Activated CD8-positive, alpha-beta T cell treated with anti-CD3 and anti-CD28 coated beads, Interleukin-2, amount 10 ng/mL, durations not matched to agents 7 days and 5 days (primary cell): ENCODE measurements at regions not wholly inside any gene's neighbourhood (a gene's known extent, or its start where the extent isn't known, plus 50 kb on each side); places are given as distances from the start of the nearest gene placed in this dataset.

Experiments
- ATAC-seq: fragments of 150-1000 bp; cut with Tn5 transposase; one replicate; pipeline ENCODE4 v1.10.0; 2021; ENCODE audit warnings: moderate library complexity
- CTCF ChIA-PET: fragments of 350-600 bp; sonication (Branson Sonifier 250); formaldehyde crosslinking; loops from one replicate; lab custom pipeline; 2021; ENCODE audit warnings: antibody characterized with exemption; lab: Charles Lee
- POLR2A ChIA-PET: fragments of 350-600 bp; sonication (Branson Sonifier 250); formaldehyde crosslinking; loops from one replicate; lab custom pipeline; 2021; ENCODE audit warnings: antibody characterized with exemption; lab: Charles Lee
- DNase-seq: peaks from one replicate; pipeline ENCODE4 v3.0.0-alpha.2; 2020
- H3K27ac Mint-ChIP-seq: one replicate; pipeline ENCODE4 v1.8.0; 2021; ENCODE audit warnings: mild to moderate bottlenecking, mixed read lengths
- H3K27me3 Mint-ChIP-seq: one replicate; pipeline ENCODE4 v1.8.0; 2021; ENCODE audit warnings: low read depth, mixed read lengths
- H3K36me3 Mint-ChIP-seq: one replicate; pipeline ENCODE4 v1.8.0; 2021; ENCODE audit warnings: low read depth, mixed read lengths
- H3K4me1 Mint-ChIP-seq: one replicate; pipeline ENCODE4 v1.8.0; 2021; ENCODE audit warnings: low read depth, mixed read lengths
- H3K4me3 Mint-ChIP-seq: one replicate; pipeline ENCODE4 v1.8.0; 2021; ENCODE audit warnings: mild to moderate bottlenecking, mixed read lengths
- H3K9me3 Mint-ChIP-seq: one replicate; pipeline ENCODE4 v1.8.0; 2022; ENCODE audit warnings: mixed read lengths; ENCODE audit not compliant: insufficient read depth

DNA sequence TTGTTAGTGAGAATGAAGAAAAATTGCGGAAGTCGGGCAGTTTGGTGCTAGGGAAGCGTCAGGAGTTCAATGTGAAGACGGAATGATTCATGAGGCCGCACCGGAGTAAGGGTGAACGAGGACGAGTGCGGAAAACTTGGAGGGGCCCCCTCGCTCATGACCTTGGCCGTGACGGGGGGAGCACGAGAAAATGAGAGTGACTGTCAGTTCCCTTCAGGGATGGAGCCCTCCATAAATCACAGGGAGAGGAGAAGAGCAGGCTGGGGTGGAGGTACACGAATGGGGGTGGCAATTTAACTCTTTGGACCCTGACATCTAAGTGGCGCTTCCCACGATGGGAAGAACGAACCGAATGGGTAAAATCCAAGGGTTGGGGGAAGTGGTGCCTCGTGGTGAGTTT lies 486.4 kb downstream of the TSHZ3 start:
- Mint-ChIP-seq H3K36me3 (no peaks in the 10 kb centered on the region), H3K4me3 (no peak overlapping the region), H3K27ac (no peak overlapping the region), H3K9me3 (no peaks in the 10 kb centered on the region), H3K27me3 (no peaks in the 10 kb centered on the region), H3K4me1 (no peaks in the 10 kb centered on the region)
- DNase-seq (no peak), ATAC-seq (no peak)
- ChIA-PET POLR2A (no interaction called here), CTCF (no interaction called here)

DNA sequence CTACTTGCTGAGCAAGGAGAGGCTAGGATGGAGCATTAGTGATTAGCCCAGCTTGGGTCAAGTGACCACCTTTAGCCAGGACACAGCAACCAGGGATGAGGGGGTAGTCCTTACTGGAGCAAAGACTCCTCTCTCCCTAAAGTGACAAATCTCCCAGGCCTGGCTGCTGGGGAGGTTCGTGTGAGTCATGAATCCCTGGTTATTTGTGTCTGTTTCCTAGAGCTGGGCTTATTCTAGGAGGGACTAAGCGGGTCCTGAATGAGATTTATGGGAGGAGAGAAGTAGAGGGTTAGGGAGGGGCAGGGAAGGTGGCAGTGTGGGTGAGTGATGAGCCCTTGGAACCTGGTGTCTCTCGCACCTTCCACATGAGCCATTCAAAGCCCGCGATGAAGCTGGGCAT lies 487.3 kb downstream of the TSHZ3 start:
- ATAC-seq: no peak
- POLR2A ChIA-PET: no interaction called here
- CTCF ChIA-PET: no interaction called here
- Mint-ChIP-seq H3K36me3 (no peaks in the 10 kb centered on the region), H3K4me3 (no peak overlapping the region), H3K27me3 (no peaks in the 10 kb centered on the region), H3K27ac (no peak overlapping the region), H3K4me1 (no peaks in the 10 kb centered on the region), H3K9me3 (no peaks in the 10 kb centered on the region)
- no peak for DNase-seq

DNA sequence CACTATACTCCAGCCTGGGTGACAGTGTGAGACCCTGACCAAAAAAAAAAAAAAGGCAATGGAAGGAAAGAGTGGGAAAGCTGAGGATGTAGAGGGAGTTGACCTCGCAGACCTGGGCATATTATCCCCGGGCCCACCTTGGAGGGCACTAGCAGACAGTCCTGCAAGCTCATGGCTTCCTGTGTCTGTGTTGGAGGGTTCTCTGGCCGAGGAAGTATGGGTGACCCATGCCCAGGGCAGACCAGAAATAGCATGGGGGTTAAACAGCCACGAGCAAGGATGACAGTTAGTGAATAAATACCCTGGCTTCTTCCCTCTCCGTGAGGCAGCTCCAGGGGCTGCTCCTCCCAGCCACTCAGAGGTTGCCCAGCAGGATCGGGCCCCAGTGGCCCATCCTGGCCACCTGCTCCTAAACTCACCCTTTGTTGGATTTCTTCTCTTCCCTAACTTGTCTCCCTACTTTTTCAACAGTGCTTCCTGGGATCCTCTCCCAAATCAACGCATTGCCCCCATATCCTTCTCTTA lies 485.8 kb downstream of the ZNF536 start:
- ATAC-seq: no peak
- POLR2A ChIA-PET: no interaction called here
- no peaks in the 10 kb centered on the region for H3K27me3 Mint-ChIP-seq
- no peak overlapping the region for H3K4me3 Mint-ChIP-seq
- H3K36me3 Mint-ChIP-seq: no peaks in the 10 kb centered on the region
- H3K27ac Mint-ChIP-seq: no peak overlapping the region
- H3K4me1 Mint-ChIP-seq: no peaks in the 10 kb centered on the region
- DNase-seq: no peak
- CTCF ChIA-PET: no interaction called here
- H3K9me3 Mint-ChIP-seq: no peaks in the 10 kb centered on the region

DNA sequence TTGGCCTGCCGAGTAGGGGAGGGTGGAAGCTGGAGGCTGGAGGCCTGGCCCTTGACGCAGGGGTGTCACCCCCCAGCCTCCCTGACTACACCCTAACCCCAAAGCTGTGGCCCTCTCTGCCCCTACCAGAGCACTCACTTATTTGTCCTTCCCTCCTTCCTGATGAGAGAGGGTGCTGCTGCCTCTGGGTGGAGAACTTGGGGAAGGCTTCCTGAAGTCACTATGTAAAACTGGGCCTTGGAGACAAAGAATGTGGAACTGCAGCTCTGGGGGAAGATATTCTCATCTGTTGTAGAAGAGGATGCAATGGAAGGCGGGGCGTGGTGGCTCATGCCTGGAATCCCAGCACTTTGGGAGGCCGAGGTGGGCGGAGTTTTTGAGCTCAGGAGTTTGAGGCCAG lies 485.2 kb downstream of the ZNF536 start:
- no peak for ATAC-seq
- Mint-ChIP-seq H3K4me1 (no peaks in the 10 kb centered on the region), H3K27ac (no peak overlapping the region), H3K4me3 (no peak overlapping the region), H3K9me3 (no peaks in the 10 kb centered on the region), H3K27me3 (no peaks in the 10 kb centered on the region), H3K36me3 (no peaks in the 10 kb centered on the region)
- no peak for DNase-seq
- CTCF ChIA-PET: no interaction called here
- POLR2A ChIA-PET: no interaction called here

DNA sequence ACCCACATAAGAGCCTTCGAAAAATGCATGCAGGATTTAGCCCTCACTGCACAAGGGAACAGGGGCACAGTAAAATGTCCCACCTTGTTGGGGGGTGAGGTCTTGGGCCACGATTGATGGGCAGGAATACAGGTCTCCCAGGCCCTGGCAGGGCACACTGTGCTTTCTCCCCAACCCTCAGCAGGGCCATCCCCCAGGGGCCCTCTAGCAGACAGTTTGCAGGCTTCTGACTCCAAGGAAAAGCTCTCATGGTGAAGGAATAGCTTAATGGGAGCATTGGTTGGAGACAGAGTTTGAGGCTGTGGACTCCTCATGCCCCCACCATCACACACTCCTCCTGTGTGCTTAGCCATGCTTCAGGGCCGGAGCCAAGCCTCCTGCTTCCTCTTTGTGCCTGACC lies 484.6 kb downstream of the ZNF536 start:
- Mint-ChIP-seq H3K36me3 (no peaks in the 10 kb centered on the region), H3K4me3 (no peak overlapping the region), H3K27ac (no peak overlapping the region), H3K9me3 (no peaks in the 10 kb centered on the region), H3K27me3 (no peaks in the 10 kb centered on the region), H3K4me1 (no peaks in the 10 kb centered on the region)
- CTCF ChIA-PET: no interaction called here
- POLR2A ChIA-PET: no interaction called here
- DNase-seq: no peak
- ATAC-seq: no peak

DNA sequence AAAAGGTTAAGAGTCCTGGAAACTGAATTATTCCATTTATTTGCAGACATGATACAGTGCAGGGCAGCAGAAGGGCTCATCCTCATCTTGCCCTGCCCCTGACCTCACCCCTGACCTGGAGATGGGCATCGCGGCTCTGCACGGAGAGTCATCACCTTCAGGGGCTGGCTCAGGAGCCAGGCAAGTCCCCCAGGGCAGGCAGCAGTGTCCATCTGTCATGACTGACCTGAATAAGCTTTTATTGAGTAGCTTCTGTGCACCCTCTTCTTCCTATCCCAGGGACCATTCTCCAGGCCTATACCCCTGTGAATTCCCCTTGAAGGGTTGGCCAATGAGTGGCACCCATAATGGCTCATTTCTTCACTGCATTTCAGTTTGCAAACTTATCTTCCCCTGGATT lies 484.2 kb downstream of the ZNF536 start:
- Mint-ChIP-seq H3K27ac (no peak overlapping the region), H3K9me3 (no peaks in the 10 kb centered on the region), H3K36me3 (no peaks in the 10 kb centered on the region), H3K4me3 (no peak overlapping the region), H3K4me1 (no peaks in the 10 kb centered on the region), H3K27me3 (no peaks in the 10 kb centered on the region)
- POLR2A ChIA-PET: no interaction called here
- no peak for ATAC-seq
- CTCF ChIA-PET: no interaction called here
- no peak for DNase-seq

DNA sequence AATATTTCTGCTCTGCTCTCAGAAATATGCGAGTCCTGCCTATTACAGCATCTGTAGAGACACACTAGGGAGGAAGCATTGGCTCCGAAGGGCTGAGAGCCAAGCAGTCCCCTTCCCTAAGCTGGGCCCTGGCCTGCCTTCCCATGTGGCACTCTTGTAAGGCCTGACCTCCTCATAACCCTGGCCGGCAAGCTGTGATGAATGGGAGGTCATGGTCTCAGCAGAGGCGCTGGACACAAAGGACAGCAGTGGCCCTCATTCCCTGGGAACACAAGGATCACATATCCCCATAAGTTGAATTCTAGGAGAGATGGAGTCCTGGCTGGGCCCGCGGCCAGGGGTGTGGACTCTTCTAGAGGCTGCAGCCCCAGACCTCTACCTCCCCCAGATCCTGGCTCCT lies 483.3 kb downstream of the ZNF536 start:
- ChIA-PET CTCF (no interaction called here), POLR2A (no interaction called here)
- ATAC-seq (no peak), DNase-seq (no peak)
- Mint-ChIP-seq H3K27ac (no peak overlapping the region), H3K27me3 (no peaks in the 10 kb centered on the region), H3K4me1 (no peaks in the 10 kb centered on the region), H3K36me3 (no peaks in the 10 kb centered on the region), H3K4me3 (no peak overlapping the region), H3K9me3 (no peaks in the 10 kb centered on the region)

DNA sequence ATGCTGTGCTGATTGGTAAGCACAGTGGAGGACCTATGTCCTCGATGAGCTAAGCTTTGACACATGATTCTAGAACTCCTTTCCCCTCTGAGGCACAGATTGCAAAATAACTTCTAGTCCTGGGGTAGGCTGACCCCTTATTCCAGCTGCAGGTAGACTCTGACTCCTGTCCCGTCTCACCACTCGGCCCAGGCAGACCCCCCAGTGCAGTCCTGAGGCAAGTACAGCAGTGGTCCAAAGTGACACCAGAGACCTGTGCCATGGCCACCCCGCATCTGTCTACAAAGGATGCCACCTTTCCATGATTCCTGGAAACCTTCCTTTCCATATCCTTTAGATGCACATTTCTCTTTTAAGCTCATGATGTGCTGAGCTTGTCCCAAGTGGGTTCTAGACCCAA lies 482.5 kb downstream of the ZNF536 start:
- Mint-ChIP-seq H3K27ac (no peak overlapping the region), H3K4me3 (no peak overlapping the region), H3K27me3 (no peaks in the 10 kb centered on the region), H3K4me1 (no peaks in the 10 kb centered on the region), H3K9me3 (no peaks in the 10 kb centered on the region), H3K36me3 (no peaks in the 10 kb centered on the region)
- ChIA-PET CTCF (no interaction called here), POLR2A (no interaction called here)
- ATAC-seq (no peak), DNase-seq (no peak)

DNA sequence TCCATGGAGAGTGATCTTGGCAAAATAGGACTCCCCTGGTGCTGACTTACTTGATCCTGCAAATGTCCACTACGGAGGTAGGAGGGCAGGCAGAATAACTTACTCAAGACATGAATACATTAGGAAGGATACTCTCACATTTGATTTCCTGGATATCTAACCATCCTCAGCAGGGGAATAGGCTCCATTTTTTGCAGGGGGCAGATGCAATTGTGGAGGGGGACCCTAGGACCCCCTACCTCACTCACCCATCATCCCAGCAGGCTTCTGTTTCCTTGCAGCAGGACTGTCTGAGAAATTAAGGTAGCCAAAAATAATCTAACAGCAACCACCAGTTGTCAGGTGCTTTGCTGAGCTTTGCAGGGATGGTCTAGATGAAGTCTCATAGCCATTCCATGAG lies 482.0 kb downstream of the ZNF536 start:
- H3K4me1 Mint-ChIP-seq: no peaks in the 10 kb centered on the region
- H3K27me3 Mint-ChIP-seq: no peaks in the 10 kb centered on the region
- ATAC-seq (no peak), DNase-seq (no peak)
- POLR2A ChIA-PET: no interaction called here
- no peak overlapping the region for H3K27ac Mint-ChIP-seq
- H3K4me3 Mint-ChIP-seq: no peak overlapping the region
- no peaks in the 10 kb centered on the region for H3K9me3 Mint-ChIP-seq
- CTCF ChIA-PET: no interaction called here
- no peaks in the 10 kb centered on the region for H3K36me3 Mint-ChIP-seq

DNA sequence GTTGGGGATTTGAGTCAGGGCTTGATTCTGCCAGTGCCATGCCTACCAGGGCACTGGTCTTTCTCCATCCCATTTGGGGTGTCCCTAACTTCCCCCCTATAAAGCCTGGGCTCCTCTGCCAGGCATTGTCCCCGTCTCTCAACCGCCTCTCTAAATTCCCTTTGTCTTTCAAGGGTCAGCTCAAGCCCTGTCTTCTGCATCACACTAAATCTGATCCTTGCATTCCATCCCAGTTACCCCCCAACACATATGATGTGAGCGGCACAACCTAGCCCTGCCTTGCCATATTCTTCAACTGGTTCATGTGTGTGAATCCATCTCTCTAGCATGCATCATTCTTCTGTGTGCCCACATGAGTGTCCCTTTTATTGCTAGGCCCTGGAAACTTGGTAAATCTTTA lies 480.9 kb downstream of the ZNF536 start:
- no peaks in the 10 kb centered on the region for H3K9me3 Mint-ChIP-seq
- ChIA-PET CTCF (no interaction called here), POLR2A (no interaction called here)
- no peak for DNase-seq
- no peaks in the 10 kb centered on the region for H3K4me1 Mint-ChIP-seq
- H3K27ac Mint-ChIP-seq: no peak overlapping the region
- H3K4me3 Mint-ChIP-seq: no peak overlapping the region
- no peaks in the 10 kb centered on the region for H3K36me3 Mint-ChIP-seq
- H3K27me3 Mint-ChIP-seq: no peaks in the 10 kb centered on the region
- no peak for ATAC-seq

DNA sequence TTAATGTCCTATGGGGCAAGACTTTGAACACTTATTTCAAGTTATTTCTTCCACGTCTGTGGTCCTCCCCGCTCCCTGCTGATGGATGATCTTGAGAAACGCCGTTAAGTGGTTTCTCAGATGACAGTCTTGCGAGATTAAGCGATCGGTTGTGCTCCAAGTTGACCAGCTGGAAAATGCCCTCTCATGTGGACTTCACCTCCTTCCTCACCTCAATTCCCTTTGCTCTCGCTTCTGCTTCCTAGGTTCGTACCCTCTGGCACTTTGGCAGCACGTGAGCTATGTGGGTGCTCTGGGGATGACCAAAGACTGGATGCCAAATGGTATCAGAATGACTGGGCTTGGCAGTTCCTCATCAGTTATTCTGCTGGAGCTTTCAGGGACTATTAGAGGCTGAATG lies 480.0 kb downstream of the ZNF536 start:
- H3K36me3 Mint-ChIP-seq: no peaks in the 10 kb centered on the region
- ATAC-seq (no peak), DNase-seq (no peak)
- H3K27ac Mint-ChIP-seq: no peak overlapping the region
- no peaks in the 10 kb centered on the region for H3K9me3 Mint-ChIP-seq
- ChIA-PET CTCF (no interaction called here), POLR2A (no interaction called here)
- H3K4me1 Mint-ChIP-seq: no peaks in the 10 kb centered on the region
- no peaks in the 10 kb centered on the region for H3K27me3 Mint-ChIP-seq
- H3K4me3 Mint-ChIP-seq: no peak overlapping the region

DNA sequence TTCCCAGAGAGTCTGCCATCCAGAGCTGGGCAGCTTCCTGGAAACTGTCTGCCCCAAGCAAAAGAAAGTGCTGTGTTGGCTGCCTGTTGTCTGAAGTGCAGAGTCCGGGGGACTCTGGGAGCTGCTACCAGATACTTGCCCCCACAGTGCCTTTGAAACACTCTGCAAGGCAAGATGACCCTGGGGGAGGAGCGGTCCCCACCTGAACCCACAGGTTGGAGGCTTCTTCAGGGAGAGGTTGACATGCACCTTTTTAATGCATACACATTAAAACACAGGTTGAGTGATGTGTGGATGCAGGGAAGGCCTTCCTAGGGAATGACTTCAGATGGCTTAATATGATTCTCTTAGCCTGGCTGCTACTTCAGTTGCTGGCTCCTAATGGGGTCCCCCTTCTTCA lies 479.5 kb downstream of the ZNF536 start:
- ChIA-PET CTCF (no interaction called here), POLR2A (no interaction called here)
- H3K27ac Mint-ChIP-seq: no peak overlapping the region
- DNase-seq (no peak), ATAC-seq (no peak)
- H3K4me3 Mint-ChIP-seq: no peak overlapping the region
- no peaks in the 10 kb centered on the region for H3K36me3 Mint-ChIP-seq
- H3K27me3 Mint-ChIP-seq: no peaks in the 10 kb centered on the region
- no peaks in the 10 kb centered on the region for H3K4me1 Mint-ChIP-seq
- H3K9me3 Mint-ChIP-seq: no peaks in the 10 kb centered on the region

DNA sequence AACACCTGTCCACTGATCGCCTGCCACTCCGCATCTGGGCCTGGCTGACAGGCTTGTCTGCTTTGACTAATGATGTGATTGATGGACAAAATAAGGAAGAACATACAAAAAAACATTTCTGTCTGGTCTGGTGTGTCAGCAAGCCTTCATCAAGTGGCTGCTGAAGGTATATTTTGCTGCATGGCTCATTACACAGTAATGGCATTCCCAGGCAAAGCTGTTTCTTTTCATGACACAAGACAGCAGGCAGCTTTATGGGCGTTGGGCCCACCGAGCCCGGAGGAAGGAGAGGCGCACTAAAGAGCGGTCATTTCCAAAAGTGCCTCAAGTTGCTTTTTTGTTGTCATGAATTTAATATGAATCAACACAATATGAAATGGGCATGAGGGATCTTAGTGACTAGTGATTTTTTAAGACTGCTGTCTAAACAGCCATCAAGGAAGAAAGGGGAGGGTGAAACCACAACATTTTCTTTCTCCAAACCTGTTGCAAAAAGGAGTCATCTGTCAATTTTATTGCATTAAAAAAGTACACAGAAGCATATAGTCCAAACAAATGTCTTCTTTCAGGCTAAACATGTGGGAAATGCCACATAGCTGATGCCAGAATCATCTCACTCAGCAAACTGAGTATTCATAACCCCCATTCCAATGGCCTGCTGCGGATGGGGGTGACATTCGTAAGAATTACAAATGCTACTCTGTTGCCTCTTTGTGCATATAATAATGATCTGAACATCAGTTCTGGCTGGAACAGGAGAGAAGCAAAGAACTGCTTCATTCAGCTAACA lies 476.6 kb downstream of the ZNF536 start:
- ChIA-PET POLR2A (no interaction called here), CTCF (no interaction called here)
- Mint-ChIP-seq H3K4me3 (no peak overlapping the region), H3K9me3 (no peaks in the 10 kb centered on the region), H3K27ac (no peak overlapping the region), H3K36me3 (no peaks in the 10 kb centered on the region), H3K27me3 (no peaks in the 10 kb centered on the region), H3K4me1 (no peaks in the 10 kb centered on the region)
- DNase-seq: no peak
- no peak for ATAC-seq
